Activated CD4-positive, alpha-beta T cell treated with anti-CD3 and anti-CD28 coated beads, Interleukin-10, Interleukin-2, amounts not matched to agents 100 ng/mL and 50 ng/mL, durations not matched to agents 16 hours and 8 hours (primary cell): ENCODE measurements at regions not wholly inside any gene's neighbourhood (a gene's known extent, or its start where the extent isn't known, plus 50 kb on each side); places are given as distances from the start of the nearest gene placed in this dataset.
A peak's percentile ranks its signal among the peaks of the same experiment; 100 is the strongest.

ENCODE experiments used
- DNase-seq: peaks from one replicate; pipeline ENCODE4 v3.0.0-alpha.2; 2020

DNA sequence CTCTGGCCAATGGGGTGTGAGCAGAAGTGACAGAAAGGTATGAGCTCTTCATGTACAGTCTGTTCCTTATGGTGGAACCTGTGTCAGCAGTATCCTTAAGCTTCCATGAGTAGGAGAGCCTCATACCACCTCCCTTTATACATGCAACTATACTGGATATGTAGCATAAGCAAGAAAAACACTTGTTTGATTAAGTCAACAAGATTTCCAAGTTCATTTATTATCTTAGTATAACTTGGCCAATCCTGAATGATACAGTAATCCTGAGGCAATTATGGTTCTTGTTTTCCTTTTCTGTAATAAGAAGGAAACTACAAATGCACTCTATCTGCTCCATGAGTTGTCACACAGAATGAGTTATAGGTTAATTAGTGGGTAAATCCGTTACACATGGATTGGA lies 409.6 kb upstream of the ID4 start:
- DNase-seq = no peak

DNA sequence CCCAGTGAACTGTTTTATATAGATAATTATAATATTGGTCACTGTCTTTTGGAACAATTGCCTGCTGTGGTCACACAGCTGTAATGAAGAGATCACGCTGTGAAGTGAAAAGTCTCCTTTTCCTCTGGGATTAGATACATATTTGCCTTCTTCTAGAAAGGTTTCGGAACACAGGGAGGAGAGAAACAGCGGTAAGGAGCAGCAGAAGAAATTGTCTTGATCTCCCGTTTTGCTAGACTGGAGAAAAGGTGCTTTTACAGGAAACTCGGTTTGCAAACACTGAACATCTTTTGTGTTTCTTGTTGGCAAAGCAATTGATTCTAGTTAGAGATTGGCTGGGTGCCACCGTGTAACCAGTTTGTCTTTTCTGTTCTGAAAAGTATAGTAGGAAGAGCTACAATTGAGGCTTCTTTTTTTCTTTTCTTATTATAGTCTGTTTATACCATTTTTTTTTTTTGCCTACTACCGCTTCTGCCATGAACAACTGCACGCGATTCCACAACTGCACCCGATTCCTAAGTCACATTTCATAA lies 404.1 kb upstream of the ID4 start:
- DNase-seq = no peak

DNA sequence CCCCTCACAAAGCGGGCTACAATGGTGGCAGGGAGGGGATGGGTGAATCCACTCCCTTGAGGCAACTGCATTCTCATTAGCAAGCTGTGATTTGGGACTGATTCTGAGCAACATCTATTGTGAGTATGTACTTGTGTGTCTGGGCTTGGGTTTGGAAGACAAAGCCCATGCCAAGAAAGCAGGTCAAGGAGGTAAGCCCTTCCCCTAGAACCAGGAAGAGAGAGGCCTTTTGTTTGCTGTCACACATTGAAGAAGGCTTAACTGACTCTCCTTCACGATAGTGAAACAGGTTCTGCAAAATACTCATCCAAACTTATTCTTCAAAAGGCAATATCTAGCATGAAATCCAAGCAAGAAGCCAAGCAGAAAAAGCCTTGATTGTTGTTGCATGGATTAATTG lies 403.1 kb upstream of the ID4 start:
- no peak for DNase-seq

DNA sequence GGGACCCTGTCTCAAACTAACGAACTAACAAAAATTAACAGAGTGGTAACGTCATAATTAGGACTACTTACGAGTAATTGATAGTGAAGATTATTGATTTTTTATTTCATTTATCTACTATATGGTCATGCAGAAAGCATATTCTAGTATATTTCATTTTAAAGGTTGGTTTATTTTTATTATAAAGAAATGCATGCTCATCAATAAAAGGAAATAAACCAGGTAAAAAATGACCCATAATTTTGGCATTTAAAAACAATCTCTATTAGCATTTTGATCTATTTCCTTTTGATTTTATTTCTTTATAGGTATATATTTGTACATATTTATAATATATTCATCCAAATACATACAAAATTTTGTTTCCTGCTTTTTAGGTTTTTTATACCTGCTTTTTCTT lies 401.4 kb upstream of the ID4 start:
- no peak for DNase-seq

DNA sequence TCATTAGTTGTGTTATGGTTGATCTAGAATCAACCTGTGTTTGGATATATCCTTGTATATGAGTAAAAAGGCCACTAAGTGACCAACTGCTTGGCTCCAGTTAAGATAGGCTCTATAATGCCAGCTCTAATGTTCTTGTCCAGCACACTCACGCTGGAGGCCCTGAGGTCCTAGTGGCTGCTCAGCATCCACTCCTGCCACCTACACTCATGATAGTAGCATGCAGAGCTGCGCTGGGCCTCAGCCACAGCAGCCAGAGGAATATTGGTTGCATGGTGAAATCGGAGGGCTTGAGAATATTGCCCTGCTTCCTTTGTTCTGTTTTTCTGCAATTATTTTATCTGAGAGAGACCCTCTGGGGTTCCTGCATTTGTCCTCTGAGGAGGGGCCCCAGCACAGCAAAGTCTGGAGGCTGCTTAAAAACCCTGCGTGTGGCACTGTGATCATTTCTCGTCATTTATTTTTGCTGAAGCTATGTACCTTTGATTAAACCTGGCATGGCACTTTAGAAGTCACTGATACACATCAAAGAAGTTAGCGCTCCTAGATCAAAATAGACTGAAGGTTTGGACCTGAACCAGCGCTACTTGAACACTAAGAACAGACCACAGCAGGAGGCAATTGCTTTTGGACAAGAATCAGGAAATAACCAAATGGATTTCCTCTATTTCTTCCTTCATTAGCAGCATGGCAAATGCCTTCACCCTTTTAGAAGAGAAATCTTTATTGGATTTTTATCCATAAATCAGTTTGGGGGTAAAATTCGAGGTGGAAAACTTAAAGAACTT lies 398.4 kb upstream of the ID4 start:
- DNase-seq = no peak

DNA sequence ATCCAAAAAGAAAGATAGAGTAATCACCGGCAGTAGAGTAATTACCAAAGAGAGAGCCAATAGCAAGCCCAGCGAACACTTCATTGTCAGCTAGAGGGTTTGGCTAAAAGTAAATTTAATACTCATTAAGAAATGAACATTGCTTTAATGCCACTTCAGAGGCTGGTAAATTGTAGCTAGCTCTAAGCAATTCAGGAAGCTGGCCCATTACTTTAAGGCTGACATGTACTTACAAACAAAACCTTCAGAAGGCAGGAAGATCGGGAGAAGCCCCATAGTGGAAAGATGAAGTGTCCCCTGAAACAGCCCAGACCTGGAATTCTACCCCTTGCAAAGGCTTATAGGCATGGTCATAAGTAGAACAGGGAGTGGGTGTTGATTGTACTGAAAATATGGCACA lies 396.6 kb upstream of the ID4 start:
- no peak for DNase-seq

DNA sequence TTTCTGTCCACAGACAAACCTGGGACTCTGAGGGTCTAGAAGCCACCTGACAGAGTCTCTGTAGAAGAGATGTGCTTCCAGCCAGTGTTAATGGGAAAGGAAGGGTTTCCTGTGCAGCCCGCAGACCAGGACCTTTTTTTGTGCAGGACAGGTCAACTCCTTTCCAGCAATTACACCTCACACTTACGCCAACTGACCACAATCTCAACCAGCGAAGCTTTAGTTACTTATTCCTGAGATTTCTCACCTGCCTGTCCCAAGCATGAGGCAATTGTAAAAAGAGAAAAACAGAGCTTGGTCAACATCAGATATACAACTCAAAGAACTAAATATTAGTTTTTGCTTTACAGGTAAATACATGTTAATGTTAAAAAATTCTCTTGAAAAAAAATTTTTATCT lies 393.8 kb upstream of the ID4 start:
- no peak for DNase-seq

DNA sequence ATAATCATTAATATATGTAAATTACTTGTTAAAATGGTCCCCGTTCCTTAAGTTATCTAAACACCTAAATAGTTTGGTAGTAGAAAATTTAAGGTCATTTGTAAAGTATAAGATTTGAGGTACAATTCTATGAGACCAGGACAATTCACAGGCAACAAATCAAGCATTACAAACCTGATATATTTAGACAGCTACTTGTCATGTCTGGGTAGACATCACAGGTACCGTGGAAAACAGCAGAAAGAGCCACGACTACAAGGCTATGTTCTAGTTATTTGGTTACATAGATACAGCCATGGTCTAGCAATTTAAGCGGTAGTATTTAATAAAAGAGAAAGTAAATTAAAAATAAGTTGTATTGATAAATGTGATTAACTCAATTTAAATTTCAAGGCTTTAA lies 393.1 kb upstream of the ID4 start:
- DNase-seq = no peak

DNA sequence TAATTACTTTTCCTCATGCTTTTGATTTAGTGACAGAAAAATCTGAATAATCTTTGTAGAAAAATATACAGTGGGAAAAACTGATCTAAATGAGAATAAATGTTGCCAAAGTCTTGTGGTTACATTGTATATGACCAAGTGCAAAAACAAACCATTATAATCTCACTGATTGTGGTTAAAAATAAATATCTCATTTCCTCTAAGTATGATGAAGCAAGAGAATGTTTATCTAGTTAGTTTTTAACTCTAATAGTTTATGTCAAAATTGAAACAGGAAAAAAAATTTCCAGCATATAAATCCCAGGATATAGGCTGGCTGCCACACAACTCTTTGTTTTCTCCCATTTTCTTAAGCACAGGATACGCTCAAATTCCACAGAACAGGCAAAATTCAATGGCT lies 392.7 kb upstream of the ID4 start:
- no peak for DNase-seq

DNA sequence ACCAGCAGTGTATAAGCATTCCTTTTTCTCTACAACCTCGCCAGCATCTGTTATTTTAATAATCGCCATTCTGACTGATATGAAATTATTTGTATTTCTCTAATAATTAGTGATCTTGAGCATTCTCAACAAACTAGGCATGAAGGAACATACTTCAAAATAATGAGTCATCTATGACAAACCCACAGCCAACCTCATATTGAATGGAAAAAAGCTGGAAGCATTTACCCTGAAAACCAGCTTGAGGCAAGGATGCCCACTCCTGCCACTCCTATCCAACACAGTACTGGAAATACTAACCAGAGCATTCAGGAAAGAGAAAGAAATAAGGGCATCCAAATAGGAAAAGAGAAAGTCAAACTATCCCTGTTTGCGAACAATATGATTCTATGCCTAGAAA lies 390.6 kb upstream of the ID4 start:
- DNase-seq = no peak

DNA sequence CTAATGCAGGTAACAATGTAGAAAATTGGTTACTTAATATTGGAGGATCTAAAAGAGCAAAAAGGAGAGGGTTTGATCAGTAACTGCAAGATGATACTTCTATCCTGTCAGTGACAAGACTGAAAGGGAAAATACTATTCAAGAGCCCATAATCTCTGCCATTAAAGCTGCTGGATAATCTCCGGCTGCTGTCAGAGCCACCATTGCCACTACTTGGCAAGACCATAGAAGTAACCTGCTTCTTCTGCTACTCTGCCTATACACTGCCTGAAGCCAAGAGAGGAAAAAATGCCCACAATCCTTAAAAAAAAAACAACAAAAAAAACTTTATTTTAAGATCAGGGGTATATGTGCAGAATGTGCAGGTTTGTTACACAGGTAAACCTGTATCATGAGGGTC lies 386.5 kb upstream of the ID4 start:
- DNase-seq = no peak

DNA sequence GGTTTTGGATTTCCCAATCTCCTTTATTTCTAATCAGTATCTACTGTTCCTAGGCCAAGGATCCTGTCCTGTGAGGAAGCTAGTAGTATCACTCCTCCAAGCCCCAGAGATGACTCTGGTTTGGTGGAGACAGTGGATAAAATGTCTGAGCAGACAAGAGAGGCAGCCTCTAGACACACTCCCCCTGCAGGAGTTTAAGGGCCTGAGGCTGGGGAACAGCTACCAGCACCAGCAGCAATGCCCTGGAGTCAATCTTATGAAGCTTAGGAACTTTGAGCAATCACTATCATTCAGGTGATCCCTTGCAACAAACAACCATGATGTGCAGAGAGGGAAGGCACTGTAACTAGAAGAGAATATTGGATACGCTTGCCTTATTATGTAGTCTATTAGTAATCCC lies 384.7 kb upstream of the ID4 start:
- no peak for DNase-seq

DNA sequence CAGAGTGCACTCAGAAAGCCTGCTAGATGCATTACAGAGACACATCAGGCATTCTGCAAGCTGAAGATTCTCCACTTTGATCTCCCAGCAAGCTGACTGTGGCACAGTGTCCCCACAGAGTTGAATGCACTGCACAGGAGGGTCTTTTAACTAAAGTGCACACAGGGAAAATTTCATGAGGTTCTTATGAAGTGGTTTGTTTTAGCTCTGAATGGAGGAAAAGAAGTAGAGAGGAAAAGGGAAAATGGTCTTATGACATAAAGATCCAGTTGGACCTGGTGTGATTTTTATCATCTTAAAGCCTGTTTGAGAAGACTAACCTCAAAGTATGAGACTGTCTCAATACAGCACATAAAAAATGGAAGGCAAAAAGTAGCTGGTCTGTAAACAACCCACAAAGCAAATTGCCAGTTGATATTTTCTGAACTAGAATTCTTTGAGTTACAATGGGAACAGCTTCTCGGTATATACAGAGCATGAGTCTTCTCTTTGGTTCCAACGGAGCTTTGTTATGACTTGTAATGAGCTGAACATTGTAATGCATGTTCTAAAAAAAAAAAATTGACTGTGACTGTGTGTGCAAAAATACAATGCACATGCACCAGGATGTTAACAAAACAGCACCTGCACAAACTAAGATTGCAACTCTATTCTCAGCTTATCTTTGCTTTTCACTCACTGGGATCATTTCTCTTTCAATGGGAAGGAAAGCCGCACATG lies 383.0 kb upstream of the ID4 start:
- DNase-seq = no peak

DNA sequence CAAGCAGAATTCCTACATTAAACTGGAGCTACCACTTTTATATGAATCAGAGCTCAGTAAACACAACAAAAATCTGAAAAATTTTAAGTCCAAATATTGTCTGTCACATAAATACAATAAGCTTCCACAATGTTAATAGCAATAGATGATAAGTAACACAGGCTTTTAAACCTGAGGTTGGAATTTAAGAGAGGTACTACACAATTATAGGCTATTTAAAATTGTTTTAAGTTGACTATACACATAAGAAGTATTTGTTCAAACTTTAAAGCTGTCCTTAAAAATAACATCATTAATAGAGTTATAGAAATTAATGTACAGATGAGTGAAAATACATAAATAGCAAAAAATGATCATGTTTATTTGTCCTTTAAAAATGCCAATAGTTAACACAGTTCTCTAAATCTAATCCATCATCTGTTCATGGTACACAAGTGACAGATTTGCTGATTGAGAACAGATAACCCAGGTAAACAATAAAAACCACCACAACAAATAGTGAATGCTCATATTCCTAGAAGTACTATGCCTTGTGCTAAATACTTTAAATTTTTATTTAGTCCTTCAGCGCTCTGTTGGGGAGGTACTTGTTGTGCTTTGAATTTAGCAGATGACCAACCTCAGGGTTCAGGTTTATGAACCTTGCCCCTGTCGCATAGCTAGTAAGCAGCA lies 382.3 kb upstream of the ID4 start:
- DNase-seq = no peak

DNA sequence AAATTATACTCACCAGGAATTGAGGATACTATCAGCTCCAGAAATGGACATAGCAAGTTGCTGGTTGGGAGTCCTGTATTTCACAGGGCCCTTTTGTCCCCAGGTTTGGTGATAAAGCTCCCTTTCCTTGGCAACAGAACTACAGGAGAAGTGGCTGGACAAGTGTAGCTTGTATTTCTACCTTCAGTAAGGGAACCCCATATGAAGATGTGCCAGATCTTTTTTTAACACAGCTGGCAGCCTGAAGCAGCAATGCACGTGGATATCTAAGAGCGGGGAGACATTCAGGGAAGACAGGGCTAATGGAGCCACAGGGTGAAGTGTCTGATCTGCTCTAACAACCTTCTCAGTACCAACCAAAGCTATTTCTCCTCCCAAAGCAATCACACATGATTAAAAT lies 373.9 kb upstream of the ID4 start:
- DNase-seq = no peak

DNA sequence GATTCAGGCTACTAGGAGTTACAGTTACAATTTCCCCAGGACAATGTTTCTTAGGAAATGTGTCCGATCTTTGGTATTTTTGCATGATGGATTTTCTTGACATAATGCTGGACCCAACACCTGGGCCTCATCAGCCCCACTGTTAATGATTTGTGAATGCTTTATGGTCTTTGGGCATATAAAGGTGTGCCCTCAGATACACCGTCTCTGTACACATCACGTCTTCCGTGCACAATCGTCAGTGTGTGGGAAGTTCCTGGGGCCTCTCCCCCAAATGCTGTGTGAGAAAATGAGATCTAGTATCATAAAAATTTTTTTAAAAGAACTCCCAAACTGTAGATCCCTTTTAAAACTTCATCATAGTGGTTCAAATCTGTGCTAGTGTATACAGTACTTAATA lies 373.2 kb upstream of the ID4 start:
- no peak for DNase-seq

DNA sequence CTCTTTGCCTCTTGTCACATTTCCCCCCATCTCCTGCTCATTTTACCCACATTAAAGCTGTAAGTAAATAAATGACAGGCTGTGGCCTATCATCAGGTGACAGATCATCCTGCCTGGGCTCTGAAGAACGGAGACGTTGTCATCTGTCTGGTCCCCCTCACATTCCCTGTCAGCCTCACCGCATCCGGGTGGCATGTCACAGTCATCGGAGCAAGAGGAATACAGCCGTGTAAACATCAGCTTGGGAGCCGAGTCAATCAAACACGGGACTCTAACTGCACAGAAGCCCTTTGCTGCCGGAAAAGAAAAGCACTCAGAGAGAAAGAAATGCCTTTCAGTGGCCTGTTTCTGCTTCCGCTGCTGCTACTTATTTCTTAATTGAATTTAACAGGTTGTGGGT lies 371.9 kb upstream of the ID4 start:
- DNase-seq = no peak

DNA sequence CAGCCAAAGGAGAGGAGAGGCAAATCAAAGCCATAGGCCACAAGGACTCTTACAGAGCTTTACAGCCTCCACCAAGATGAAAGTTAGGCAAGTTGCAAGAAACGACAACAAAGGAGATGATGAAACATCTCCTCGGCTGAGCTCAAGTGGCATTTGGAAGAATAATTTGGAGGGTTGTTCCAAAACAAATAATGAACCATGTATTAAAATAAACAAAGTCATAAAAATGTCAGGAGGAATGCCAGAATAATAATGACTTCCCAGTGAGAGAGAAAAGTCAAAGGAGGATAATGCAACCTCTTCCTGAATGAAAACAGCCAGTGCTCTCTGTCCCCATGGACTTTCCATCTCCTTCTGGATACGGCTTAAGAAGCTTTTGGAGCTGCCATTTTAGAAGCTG lies 371.4 kb upstream of the ID4 start:
- no peak for DNase-seq

DNA sequence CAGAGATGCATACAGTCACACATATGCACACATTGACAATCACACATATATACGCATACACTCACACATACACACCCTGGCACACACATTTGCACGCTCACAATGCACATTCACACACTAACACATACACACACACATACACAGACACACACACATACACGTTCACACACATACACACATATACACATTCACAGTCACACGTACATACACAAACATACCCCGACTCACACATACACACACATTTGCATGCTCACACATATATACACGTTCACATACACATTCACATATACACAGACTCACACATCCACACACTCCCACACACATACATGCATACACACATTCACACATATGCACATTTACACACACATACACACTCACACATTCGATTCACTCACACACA lies 366.8 kb upstream of the ID4 start:
- no peak for DNase-seq

DNA sequence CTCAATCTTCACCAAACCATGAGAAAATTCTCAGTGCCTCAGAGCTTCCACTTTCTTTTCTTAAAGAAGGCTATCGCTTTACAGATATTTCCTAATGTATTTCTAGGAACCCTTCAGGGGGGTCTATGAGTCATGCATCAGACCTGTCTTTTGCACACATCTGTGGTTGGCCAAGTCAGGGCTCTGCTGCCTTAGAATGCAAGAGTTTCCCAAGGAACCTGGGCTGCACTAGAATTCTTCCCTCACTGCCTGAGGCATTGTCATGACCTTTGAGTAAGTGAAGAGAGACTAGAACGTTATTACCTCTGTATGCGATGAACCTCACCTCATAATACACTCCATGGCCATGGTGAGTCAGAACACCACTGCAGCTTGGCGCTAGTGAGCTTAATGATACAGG lies 365.0 kb upstream of the ID4 start:
- DNase-seq = no peak

DNA sequence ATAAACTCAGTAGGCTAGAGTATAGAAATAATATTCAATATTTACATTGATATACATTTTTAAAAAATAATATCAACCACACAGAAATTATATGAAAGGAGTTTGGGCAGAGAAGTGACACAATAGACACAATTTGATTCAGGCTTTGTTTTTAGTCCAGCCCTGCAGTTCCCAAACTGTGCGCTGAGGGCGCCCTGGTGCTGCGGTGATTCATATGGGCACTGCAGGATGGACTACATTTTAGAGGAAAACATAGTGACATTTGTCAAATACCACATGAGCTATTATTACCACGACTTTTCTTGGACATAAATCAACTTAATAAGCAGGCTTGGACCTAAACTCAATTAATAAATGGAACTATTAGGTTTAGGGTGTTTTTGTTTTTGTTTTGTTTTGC lies 364.3 kb upstream of the ID4 start:
- peak; percentile 7 for DNase-seq

DNA sequence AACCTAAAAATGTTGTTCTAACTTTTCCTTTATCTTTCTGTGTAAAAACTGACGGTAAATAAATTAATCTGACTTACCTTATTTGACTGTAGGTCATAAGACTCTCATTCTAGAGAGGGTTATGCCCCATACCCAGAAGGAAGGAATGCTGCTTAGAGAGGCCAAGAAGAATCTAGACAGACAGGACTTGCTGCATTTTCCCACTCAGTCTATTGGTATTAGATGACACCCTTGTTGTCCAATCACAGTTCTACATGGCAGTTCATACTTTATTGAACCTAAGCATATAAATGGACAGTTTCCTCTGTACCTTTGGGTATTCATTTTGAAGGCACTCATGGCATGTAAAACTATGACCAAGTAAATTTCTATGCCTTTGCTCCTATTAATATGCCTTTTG lies 359.6 kb upstream of the ID4 start:
- DNase-seq = no peak

DNA sequence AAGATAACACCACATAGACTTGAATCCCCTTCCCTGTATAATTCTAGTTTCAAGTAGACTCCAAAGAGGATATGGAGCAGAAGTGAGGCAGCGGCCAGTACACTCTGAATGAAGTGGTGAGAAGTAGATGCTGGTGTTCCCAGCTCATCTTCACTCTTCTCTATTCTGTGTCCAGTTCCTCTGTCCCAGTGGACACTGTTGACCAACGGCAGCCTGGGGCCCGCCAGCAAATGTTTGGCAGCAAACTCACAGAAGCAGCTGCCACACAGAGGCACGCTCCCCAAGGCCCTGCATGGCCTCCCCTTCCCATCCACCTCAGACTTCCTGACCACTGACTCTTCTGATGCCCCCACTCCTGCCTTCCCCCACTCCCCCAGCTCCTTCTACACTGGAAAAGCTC lies 358.9 kb upstream of the ID4 start:
- DNase-seq = no peak

DNA sequence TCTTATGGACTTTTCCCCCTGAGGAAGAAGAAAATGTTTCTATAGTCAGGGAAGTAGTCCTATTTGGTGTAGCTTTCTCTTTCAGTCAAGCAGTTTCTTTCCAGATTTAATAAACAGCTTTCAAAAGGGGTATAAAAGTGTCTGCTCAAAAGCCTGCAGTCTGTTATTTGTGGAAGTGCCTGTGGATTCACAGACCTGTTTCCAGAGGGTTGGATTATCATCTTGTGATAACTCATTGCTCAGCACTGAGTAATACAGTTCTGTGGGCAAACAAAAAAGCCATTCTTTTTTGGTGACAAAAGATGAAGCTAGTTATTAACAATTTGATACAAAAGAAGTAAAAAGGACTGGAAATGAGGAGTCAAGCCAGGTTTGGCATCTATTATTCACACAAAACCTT lies 358.2 kb upstream of the ID4 start:
- DNase-seq = no peak
